ENCODE measurements at regions not wholly inside any gene's neighbourhood (a gene's known extent, or its start where the extent isn't known, plus 50 kb on each side); places are given as distances from the start of the nearest gene placed in this dataset.

DNA sequence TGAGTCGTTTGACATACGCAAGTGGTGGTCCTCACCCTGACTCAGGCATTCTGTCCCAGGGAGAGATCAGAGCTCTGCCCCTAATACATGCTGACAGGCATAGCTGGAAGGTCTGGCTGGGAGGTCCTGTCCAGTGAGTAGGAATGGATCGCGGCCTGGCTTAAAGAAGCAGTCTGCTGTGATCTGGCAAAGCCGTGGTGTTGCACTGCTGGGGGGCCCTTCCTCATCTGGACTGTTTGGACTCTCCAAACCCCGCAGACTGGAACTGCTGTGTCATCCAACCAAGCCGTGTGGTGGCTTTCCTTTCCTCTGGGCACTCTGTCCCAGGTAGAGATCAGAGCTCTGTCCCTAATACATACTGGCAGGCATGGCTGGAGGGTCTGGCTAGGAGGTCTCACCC, 64.3 kb upstream of the MAGEB16 start:
- no peak for TF ChIP-seq EZH2 (IDR thresholded peaks at IDR 0.05; ENCODE audit: borderline replicate concordance, low read depth, low read length, poor library complexity, severe bottlenecking)
- TF ChIP-seq, protein P1, sequence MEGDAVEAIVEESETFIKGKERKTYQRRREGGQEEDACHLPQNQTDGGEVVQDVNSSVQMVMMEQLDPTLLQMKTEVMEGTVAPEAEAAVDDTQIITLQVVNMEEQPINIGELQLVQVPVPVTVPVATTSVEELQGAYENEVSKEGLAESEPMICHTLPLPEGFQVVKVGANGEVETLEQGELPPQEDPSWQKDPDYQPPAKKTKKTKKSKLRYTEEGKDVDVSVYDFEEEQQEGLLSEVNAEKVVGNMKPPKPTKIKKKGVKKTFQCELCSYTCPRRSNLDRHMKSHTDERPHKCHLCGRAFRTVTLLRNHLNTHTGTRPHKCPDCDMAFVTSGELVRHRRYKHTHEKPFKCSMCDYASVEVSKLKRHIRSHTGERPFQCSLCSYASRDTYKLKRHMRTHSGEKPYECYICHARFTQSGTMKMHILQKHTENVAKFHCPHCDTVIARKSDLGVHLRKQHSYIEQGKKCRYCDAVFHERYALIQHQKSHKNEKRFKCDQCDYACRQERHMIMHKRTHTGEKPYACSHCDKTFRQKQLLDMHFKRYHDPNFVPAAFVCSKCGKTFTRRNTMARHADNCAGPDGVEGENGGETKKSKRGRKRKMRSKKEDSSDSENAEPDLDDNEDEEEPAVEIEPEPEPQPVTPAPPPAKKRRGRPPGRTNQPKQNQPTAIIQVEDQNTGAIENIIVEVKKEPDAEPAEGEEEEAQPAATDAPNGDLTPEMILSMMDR (conservative IDR thresholded peaks at IDR 0.05; ENCODE audit: low read depth, low read length), result no peak
